ENCODE measurements at regions not wholly inside any gene's neighbourhood (a gene's known extent, or its start where the extent isn't known, plus 50 kb on each side); places are given as distances from the start of the nearest gene placed in this dataset.

- no peaks in the 10 kb centered on the region for H3K36me3 ChIP-seq (ENCODE audit: insufficient read depth, low read length)
- H3K4me3 ChIP-seq (ENCODE audit: low read depth, low read length), result no peak overlapping the region
- H3K4me1 ChIP-seq (ENCODE audit: control insufficient read depth, insufficient read depth, low read length, unreplicated experiment), result no peaks in the 10 kb centered on the region
- no peaks in the 10 kb centered on the region for H3K27me3 ChIP-seq (ENCODE audit: insufficient read depth, low read length)
- no peak overlapping the region for H2AFZ ChIP-seq (ENCODE audit: low read length, unreplicated experiment)
- H3K79me2 ChIP-seq (ENCODE audit: control insufficient read depth, insufficient read depth, low read length, unreplicated experiment), result no peaks in the 10 kb centered on the region
- H3K27ac ChIP-seq (ENCODE audit: low read depth, low read length), result no peak overlapping the region
These were observed 337.9 kb downstream of the TBX15 start for GRCh38 chr1:118650107-118650807.

- H3K4me3 ChIP-seq (ENCODE audit: low read depth, low read length), result no peak overlapping the region
- no peak overlapping the region for H3K27ac ChIP-seq (ENCODE audit: low read depth, low read length)
- H3K36me3 ChIP-seq (ENCODE audit: insufficient read depth, low read length), result no peaks in the 10 kb centered on the region
- H3K4me1 ChIP-seq (ENCODE audit: control insufficient read depth, insufficient read depth, low read length, unreplicated experiment), result no peaks in the 10 kb centered on the region
- no peak overlapping the region for H2AFZ ChIP-seq (ENCODE audit: low read length, unreplicated experiment)
- H3K79me2 ChIP-seq (ENCODE audit: control insufficient read depth, insufficient read depth, low read length, unreplicated experiment), result no peaks in the 10 kb centered on the region
- no peaks in the 10 kb centered on the region for H3K27me3 ChIP-seq (ENCODE audit: insufficient read depth, low read length)
These were observed 338.6 kb downstream of the TBX15 start for GRCh38 chr1:118649369-118650106.

- H3K4me1 ChIP-seq (ENCODE audit: control insufficient read depth, insufficient read depth, low read length, unreplicated experiment), result no peaks in the 10 kb centered on the region
- H3K4me3 ChIP-seq (ENCODE audit: low read depth, low read length), result no peak overlapping the region
- H3K79me2 ChIP-seq (ENCODE audit: control insufficient read depth, insufficient read depth, low read length, unreplicated experiment), result no peaks in the 10 kb centered on the region
- no peak overlapping the region for H3K27ac ChIP-seq (ENCODE audit: low read depth, low read length)
- no peak overlapping the region for H2AFZ ChIP-seq (ENCODE audit: low read length, unreplicated experiment)
- H3K27me3 ChIP-seq (ENCODE audit: insufficient read depth, low read length), result no peaks in the 10 kb centered on the region
- H3K36me3 ChIP-seq (ENCODE audit: insufficient read depth, low read length), result no peaks in the 10 kb centered on the region
These were observed 352.1 kb downstream of the TBX15 start for GRCh38 chr1:118636004-118636403.

GRCh38 chr1:118627435-118627834 is 360.7 kb downstream of the TBX15 start:
- Histone ChIP-seq H3K27ac (ENCODE audit: low read depth, low read length) (no peak overlapping the region), H3K4me3 (ENCODE audit: low read depth, low read length) (no peak overlapping the region), H3K79me2 (ENCODE audit: control insufficient read depth, insufficient read depth, low read length, unreplicated experiment) (no peaks in the 10 kb centered on the region), H3K36me3 (ENCODE audit: insufficient read depth, low read length) (no peaks in the 10 kb centered on the region), H2AFZ (ENCODE audit: low read length, unreplicated experiment) (no peak overlapping the region), H3K27me3 (ENCODE audit: insufficient read depth, low read length) (no peaks in the 10 kb centered on the region), H3K4me1 (ENCODE audit: control insufficient read depth, insufficient read depth, low read length, unreplicated experiment) (no peaks in the 10 kb centered on the region)

GRCh38 chr1:118621839-118622238 is 366.3 kb downstream of the TBX15 start:
- Histone ChIP-seq H3K27me3 (ENCODE audit: insufficient read depth, low read length) (no peaks in the 10 kb centered on the region), H3K4me3 (ENCODE audit: low read depth, low read length) (no peak overlapping the region), H2AFZ (ENCODE audit: low read length, unreplicated experiment) (no peak overlapping the region), H3K27ac (ENCODE audit: low read depth, low read length) (no peak overlapping the region), H3K36me3 (ENCODE audit: insufficient read depth, low read length) (no peaks in the 10 kb centered on the region), H3K4me1 (ENCODE audit: control insufficient read depth, insufficient read depth, low read length, unreplicated experiment) (no peaks in the 10 kb centered on the region), H3K79me2 (ENCODE audit: control insufficient read depth, insufficient read depth, low read length, unreplicated experiment) (no peaks in the 10 kb centered on the region)

- no peak overlapping the region for H2AFZ ChIP-seq (ENCODE audit: low read length, unreplicated experiment)
These were observed 369.4 kb downstream of the TBX15 start for GRCh38 chr1:118618618-118619340.

GRCh38 chr1:118617916-118618315 is 370.2 kb downstream of the TBX15 start:
- Histone ChIP-seq H3K27me3 (ENCODE audit: insufficient read depth, low read length) (no peaks in the 10 kb centered on the region), H3K4me3 (ENCODE audit: low read depth, low read length) (no peak overlapping the region), H3K79me2 (ENCODE audit: control insufficient read depth, insufficient read depth, low read length, unreplicated experiment) (no peaks in the 10 kb centered on the region), H3K36me3 (ENCODE audit: insufficient read depth, low read length) (no peaks in the 10 kb centered on the region), H2AFZ (ENCODE audit: low read length, unreplicated experiment) (no peak overlapping the region), H3K27ac (ENCODE audit: low read depth, low read length) (no peak overlapping the region), H3K4me1 (ENCODE audit: control insufficient read depth, insufficient read depth, low read length, unreplicated experiment) (no peaks in the 10 kb centered on the region)

More at GRCh38 chr1:118618618-118619340, 369.4 kb downstream of the TBX15 start:
- Histone ChIP-seq H3K4me3 (ENCODE audit: low read depth, low read length) (no peak overlapping the region), H3K36me3 (ENCODE audit: insufficient read depth, low read length) (no peaks in the 10 kb centered on the region), H3K79me2 (ENCODE audit: control insufficient read depth, insufficient read depth, low read length, unreplicated experiment) (no peaks in the 10 kb centered on the region), H3K27ac (ENCODE audit: low read depth, low read length) (no peak overlapping the region), H3K27me3 (ENCODE audit: insufficient read depth, low read length) (no peaks in the 10 kb centered on the region), H3K4me1 (ENCODE audit: control insufficient read depth, insufficient read depth, low read length, unreplicated experiment) (no peaks in the 10 kb centered on the region)

GRCh38 chr1:118615066-118615465 is 373.1 kb downstream of the TBX15 start:
- no peaks in the 10 kb centered on the region for H3K27me3 ChIP-seq (ENCODE audit: insufficient read depth, low read length)
- no peaks in the 10 kb centered on the region for H3K79me2 ChIP-seq (ENCODE audit: control insufficient read depth, insufficient read depth, low read length, unreplicated experiment)
- no peak overlapping the region for H3K4me3 ChIP-seq (ENCODE audit: low read depth, low read length)
- H2AFZ ChIP-seq (ENCODE audit: low read length, unreplicated experiment), result no peak overlapping the region
- no peaks in the 10 kb centered on the region for H3K4me1 ChIP-seq (ENCODE audit: control insufficient read depth, insufficient read depth, low read length, unreplicated experiment)
- no peaks in the 10 kb centered on the region for H3K36me3 ChIP-seq (ENCODE audit: insufficient read depth, low read length)
- H3K27ac ChIP-seq (ENCODE audit: low read depth, low read length), result no peak overlapping the region

GRCh38 chr1:118589238-118589846 is 398.8 kb downstream of the TBX15 start:
- Histone ChIP-seq H3K36me3 (ENCODE audit: insufficient read depth, low read length) (no peaks in the 10 kb centered on the region), H3K79me2 (ENCODE audit: control insufficient read depth, insufficient read depth, low read length, unreplicated experiment) (no peaks in the 10 kb centered on the region), H3K4me1 (ENCODE audit: control insufficient read depth, insufficient read depth, low read length, unreplicated experiment) (no peaks in the 10 kb centered on the region), H3K27ac (ENCODE audit: low read depth, low read length) (no peak overlapping the region), H3K27me3 (ENCODE audit: insufficient read depth, low read length) (peaks cover 10% of the 10 kb centered on the region; the same call in 1 of the 2 replicates), H3K4me3 (ENCODE audit: low read depth, low read length) (no peak overlapping the region), H2AFZ (ENCODE audit: low read length, unreplicated experiment) (no peak overlapping the region)

GRCh38 chr1:118588566-118588965 is 399.6 kb downstream of the TBX15 start:
- Histone ChIP-seq H3K27ac (ENCODE audit: low read depth, low read length) (no peak overlapping the region), H3K27me3 (ENCODE audit: insufficient read depth, low read length) (peaks cover 10% of the 10 kb centered on the region; the same call in 1 of the 2 replicates), H2AFZ (ENCODE audit: low read length, unreplicated experiment) (no peak overlapping the region), H3K4me3 (ENCODE audit: low read depth, low read length) (no peak overlapping the region), H3K79me2 (ENCODE audit: control insufficient read depth, insufficient read depth, low read length, unreplicated experiment) (no peaks in the 10 kb centered on the region), H3K4me1 (ENCODE audit: control insufficient read depth, insufficient read depth, low read length, unreplicated experiment) (no peaks in the 10 kb centered on the region), H3K36me3 (ENCODE audit: insufficient read depth, low read length) (no peaks in the 10 kb centered on the region)

Measured in ACC112 (cell line).